ENCODE measurements at regions not wholly inside any gene's neighbourhood (a gene's known extent, or its start where the extent isn't known, plus 50 kb on each side); places are given as distances from the start of the nearest gene placed in this dataset.

GRCh38 chr13:76225815-76226489, 589.8 kb downstream of the LMO7 start:
- TF ChIP-seq CTCF (IDR thresholded peaks at IDR 0.05; ENCODE audit: low read length) = no peak
- no peak for TF ChIP-seq EZH2phosphoT487 (IDR thresholded peaks at IDR 0.05; ENCODE audit: low read length)

Measured in MM.1S (cell line).